NCI-H128 (cell line): ENCODE measurements at regions not wholly inside any gene's neighbourhood (a gene's known extent, or its start where the extent isn't known, plus 50 kb on each side); places are given as distances from the start of the nearest gene placed in this dataset.

Experiments
- DNase-seq: peaks from one replicate; lab custom pipeline; 2025; ENCODE audit not compliant: unreplicated experiment; lab: John Stamatoyannopoulos, UW

- no peak for DNase-seq
Measured at GRCh38 chr12:98418357-98419075, 96.9 kb upstream of the TMPO start.

DNA sequence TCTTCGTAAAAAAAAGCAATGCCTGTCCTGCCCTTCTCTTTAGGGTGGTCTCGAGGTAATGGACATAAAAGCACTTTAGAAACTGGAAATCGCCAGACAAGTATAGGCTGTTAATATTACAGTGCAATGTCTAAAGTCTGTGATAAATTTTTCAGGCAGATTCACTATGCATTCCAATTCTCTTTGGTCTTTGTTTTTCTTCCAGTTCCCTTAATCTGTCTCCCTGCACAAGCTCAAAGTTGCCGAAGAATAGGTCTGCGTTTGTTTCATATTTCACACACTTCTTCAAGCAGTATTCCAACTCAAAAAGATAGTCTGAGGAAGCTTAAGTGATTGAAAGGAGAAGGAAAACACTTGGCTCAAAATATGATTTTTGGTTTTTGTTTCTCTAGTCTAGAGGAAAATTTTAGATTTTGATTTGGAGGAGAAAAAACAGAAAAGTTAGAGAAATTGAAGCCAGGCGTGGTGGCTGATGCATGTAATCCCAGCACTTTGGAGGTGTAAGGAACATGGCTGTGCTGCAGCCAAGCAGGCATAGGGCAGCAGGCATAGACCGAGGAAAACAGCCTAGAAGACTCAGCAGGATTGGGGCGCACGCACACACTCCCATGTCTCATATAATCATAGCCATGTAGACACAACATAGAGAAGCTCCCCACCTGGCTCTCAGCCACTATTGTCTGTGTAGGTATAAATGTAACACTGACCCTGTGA is 96.2 kb upstream of the TMPO start:
- DNase-seq, result no peak

DNA sequence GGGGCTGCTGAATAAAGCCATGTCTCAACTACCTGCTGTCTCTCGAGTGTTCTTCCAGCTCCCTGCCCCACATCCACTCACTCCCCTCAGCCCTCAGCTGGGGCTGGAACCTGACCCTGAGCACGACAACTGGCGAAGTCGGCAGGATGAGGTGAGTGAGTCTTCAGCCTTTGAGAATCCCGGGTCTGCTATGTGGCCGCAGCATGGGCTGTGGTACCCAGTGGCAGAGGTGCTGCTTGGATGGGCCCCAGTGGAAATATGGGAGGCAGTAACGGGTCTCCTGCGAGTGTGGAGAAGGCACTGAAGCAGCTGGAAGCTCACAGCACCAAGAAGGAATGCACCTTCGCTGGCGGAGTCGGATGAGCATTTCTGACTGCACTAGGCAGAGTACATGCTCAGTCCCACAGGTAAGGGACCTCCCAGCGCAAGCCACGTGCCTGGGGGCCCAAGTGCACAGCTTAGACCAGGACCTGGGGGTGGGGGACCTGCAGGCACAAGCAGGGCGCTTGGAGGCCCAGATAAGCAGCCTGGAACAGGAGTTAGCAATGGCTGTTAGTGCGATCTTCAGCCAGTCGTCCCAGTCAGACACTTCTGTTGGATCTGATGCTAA is 95.5 kb upstream of the TMPO start:
- no peak for DNase-seq

- DNase-seq, result no peak
Measured at GRCh38 chr12:98420461-98420860, 94.9 kb upstream of the TMPO start.

GRCh38 chr12:98421316-98421715 is 94.1 kb upstream of the TMPO start:
- no peak for DNase-seq

GRCh38 chr12:98422359-98422758 is 93.0 kb upstream of the TMPO start:
- DNase-seq, result no peak

DNA sequence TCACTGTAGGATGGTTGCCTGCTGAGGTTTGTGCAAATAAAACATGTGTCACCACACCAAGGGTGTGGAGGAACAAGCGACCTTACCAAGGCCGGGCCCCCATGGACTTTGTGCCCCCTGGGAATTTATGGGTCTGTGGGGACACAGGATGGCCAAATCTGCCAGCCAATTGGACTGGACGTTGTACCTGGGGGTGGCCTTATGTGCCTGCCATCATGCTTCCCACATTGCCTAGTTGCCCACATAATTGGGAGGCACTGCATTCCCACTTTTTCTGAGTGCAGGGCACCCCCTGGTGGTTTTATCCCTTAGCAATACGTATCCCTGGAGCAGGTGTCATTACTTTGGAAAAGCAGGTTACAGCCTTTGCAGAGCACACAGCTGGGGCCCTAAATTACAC is 92.6 kb upstream of the TMPO start:
- no peak for DNase-seq

DNA sequence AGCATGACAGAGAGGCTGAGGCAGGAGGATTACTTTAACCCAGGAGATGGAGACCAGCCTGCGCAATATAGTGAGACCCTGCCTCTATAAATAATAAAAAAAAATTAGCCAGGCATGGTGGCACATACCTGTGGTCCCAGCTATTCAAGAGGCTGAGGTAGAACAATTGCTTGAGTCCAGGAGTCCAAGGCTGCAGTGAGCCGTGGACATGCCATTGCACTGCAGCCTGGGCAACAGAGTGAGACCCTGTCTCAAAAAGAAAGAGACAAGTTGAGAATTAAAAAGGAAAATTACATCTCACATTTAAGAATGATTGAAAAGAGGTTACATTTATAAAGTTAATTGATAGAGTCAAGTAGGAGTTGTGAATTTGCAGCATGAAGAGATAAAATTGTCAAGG is 91.4 kb upstream of the TMPO start:
- no peak for DNase-seq

GRCh38 chr12:98424726-98425401 is 90.5 kb upstream of the TMPO start:
- DNase-seq, result no peak

DNA sequence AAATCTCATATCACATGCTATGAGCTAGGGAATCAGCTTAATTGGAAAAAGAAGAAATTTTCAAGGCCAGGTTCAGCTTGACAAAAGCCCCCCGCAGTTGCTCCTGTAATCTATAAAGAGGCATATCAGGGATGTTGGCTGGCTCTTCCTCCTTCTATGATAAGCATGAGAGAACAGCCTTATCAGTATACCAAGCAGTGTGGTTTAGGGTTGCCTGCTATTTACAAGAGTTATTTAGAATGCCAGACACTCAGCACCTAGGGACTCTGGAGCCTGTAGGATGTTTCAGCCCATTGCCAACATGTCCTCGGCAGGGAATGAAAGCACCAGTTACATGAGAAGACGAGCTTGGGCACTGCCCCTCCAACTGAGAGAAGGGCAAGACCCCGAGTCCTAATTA is 89.5 kb upstream of the TMPO start:
- no peak for DNase-seq

DNA sequence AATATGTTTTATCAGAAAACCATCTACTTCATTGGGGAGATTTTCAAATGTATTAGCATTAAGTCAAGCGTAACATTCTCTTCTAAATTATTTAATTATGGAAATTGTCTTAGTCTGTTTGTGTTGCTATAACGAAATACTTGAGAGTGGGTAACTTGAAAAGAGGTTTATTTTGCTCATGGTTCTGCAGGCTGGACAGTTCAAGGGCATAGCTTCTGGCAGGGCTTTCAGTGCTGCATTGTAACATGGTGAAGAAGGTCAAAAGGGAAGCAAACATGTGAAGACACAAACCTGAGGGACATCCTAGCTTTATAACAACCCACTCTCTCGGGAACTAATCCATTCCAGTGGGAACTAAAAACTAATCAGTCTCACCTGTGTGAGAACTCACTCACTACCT is 84.3 kb upstream of the TMPO start:
- no peak for DNase-seq

DNA sequence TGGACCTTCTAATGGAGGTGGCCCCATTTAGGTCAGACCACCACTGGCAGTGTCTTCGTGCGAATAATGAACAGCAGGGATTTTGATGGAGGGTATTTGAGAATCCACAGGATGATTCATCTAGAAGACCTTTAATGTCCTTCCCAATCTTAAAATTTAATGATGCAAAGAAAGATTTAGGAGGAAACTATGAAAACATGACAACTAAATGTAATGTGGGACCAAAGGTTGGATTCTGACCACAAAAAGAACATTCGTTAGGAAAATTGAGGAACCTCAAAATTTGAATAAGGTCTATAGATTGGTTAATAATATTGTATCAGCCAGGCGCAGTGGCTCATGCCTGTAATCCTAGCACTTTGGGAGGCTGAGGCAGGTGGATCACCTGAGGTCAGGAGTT is 78.2 kb upstream of the TMPO start:
- no peak for DNase-seq

GRCh38 chr12:98437806-98438595 is 77.4 kb upstream of the TMPO start:
- DNase-seq, result no peak

GRCh38 chr12:98438656-98439230 is 76.6 kb upstream of the TMPO start:
- DNase-seq, result no peak

- no peak for DNase-seq
Measured at GRCh38 chr12:98439471-98439951, 75.9 kb upstream of the TMPO start.

DNA sequence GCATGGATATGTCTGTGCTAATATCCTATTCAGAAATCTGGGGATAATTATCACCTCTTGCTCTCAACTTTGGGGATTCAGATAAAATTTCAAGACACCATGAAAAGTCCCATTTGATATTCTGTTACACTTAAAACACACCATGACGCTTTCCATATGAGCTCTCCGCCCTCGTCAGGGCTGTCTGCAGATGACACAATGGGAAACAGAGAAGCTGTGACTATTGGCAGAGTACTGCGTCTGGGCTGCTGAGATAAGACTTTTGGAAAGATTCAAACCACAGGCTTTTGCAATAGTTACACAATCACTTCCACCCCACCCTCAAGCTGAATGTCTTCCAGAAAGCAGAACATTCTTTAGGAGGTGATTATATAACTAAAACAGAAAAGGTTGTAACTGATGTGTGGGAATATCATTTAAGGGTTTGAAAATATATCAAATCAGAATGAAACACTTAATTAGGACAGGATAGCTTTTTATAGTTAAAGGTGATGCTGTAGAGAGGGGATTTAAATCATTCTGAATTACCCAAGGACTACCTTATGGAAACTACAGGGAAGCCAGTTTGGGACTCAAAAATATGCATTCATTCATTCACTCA is 75.3 kb upstream of the TMPO start:
- no peak for DNase-seq

- no peak for DNase-seq
Measured at GRCh38 chr12:98446060-98446459, 69.3 kb upstream of the TMPO start.

- no peak for DNase-seq
Measured at GRCh38 chr12:98446682-98447081, 68.7 kb upstream of the TMPO start.

GRCh38 chr12:98449584-98449983 is 65.8 kb upstream of the TMPO start:
- DNase-seq, result no peak

- no peak for DNase-seq
Measured at GRCh38 chr12:98453070-98453469, 62.3 kb upstream of the TMPO start.
